ENCODE measurements at regions not wholly inside any gene's neighbourhood (a gene's known extent, or its start where the extent isn't known, plus 50 kb on each side); places are given as distances from the start of the nearest gene placed in this dataset.

GRCh38 chr15:35717721-35718120, 171.8 kb upstream of the DPH6 start:
- Histone ChIP-seq H3K36me3 (ENCODE audit: insufficient read depth) (no peaks in the 10 kb centered on the region), H3K79me2 (ENCODE audit: insufficient read depth, low read depth) (no peaks in the 10 kb centered on the region), H3K27me3 (ENCODE audit: insufficient read depth, low read depth) (no peaks in the 10 kb centered on the region), H4K20me1 (ENCODE audit: insufficient read depth) (no peaks in the 10 kb centered on the region), H3K4me1 (ENCODE audit: low read depth, poor library complexity, severe bottlenecking) (no peaks in the 10 kb centered on the region), H3K27ac (no peak overlapping the region), H3K4me3 (IDR thresholded peaks at IDR 0.05; ENCODE audit: insufficient read depth, low read depth, low read length) (no peak overlapping the region), H3K9ac (no peak overlapping the region), H3K4me2 (no peak overlapping the region), H2AFZ (ENCODE audit: low read depth) (no peak overlapping the region)
- no peak for TF ChIP-seq CTCF (conservative IDR thresholded peaks at IDR 0.05; ENCODE audit: low read depth, low read length)

GRCh38 chr15:35720019-35720418, 174.1 kb upstream of the DPH6 start:
- no peak for TF ChIP-seq CTCF (conservative IDR thresholded peaks at IDR 0.05; ENCODE audit: low read depth, low read length)
- Histone ChIP-seq H2AFZ (ENCODE audit: low read depth) (no peak overlapping the region), H3K9ac (no peak overlapping the region), H3K4me3 (IDR thresholded peaks at IDR 0.05; ENCODE audit: insufficient read depth, low read depth, low read length) (no peak overlapping the region), H3K4me2 (no peak overlapping the region), H3K4me1 (ENCODE audit: low read depth, poor library complexity, severe bottlenecking) (no peaks in the 10 kb centered on the region), H3K27me3 (ENCODE audit: insufficient read depth, low read depth) (no peaks in the 10 kb centered on the region), H3K79me2 (ENCODE audit: insufficient read depth, low read depth) (no peaks in the 10 kb centered on the region), H4K20me1 (ENCODE audit: insufficient read depth) (no peaks in the 10 kb centered on the region), H3K27ac (no peak overlapping the region), H3K36me3 (ENCODE audit: insufficient read depth) (no peaks in the 10 kb centered on the region)

- Histone ChIP-seq H4K20me1 (ENCODE audit: insufficient read depth) (no peaks in the 10 kb centered on the region), H2AFZ (ENCODE audit: low read depth) (no peak overlapping the region), H3K4me2 (no peak overlapping the region), H3K4me1 (ENCODE audit: low read depth, poor library complexity, severe bottlenecking) (no peaks in the 10 kb centered on the region), H3K27me3 (ENCODE audit: insufficient read depth, low read depth) (no peaks in the 10 kb centered on the region), H3K79me2 (ENCODE audit: insufficient read depth, low read depth) (no peaks in the 10 kb centered on the region), H3K36me3 (ENCODE audit: insufficient read depth) (no peaks in the 10 kb centered on the region), H3K27ac (no peak overlapping the region), H3K4me3 (IDR thresholded peaks at IDR 0.05; ENCODE audit: insufficient read depth, low read depth, low read length) (no peak overlapping the region), H3K9ac (no peak overlapping the region)
- no peak for TF ChIP-seq CTCF (conservative IDR thresholded peaks at IDR 0.05; ENCODE audit: low read depth, low read length)
These were observed 175.0 kb upstream of the DPH6 start for GRCh38 chr15:35720984-35721383.

GRCh38 chr15:35721751-35722150, 175.8 kb upstream of the DPH6 start:
- no peaks in the 10 kb centered on the region for H4K20me1 ChIP-seq (ENCODE audit: insufficient read depth)
- H3K4me1 ChIP-seq (ENCODE audit: low read depth, poor library complexity, severe bottlenecking): no peaks in the 10 kb centered on the region
- H3K36me3 ChIP-seq (ENCODE audit: insufficient read depth): no peaks in the 10 kb centered on the region
- no peak for TF ChIP-seq CTCF (conservative IDR thresholded peaks at IDR 0.05; ENCODE audit: low read depth, low read length)
- no peak overlapping the region for H3K4me2 ChIP-seq
- H3K79me2 ChIP-seq (ENCODE audit: insufficient read depth, low read depth): no peaks in the 10 kb centered on the region
- H2AFZ ChIP-seq (ENCODE audit: low read depth): no peak overlapping the region
- no peak overlapping the region for H3K27ac ChIP-seq
- H3K9ac ChIP-seq: no peak overlapping the region
- no peak overlapping the region for H3K4me3 ChIP-seq (IDR thresholded peaks at IDR 0.05; ENCODE audit: insufficient read depth, low read depth, low read length)
- no peaks in the 10 kb centered on the region for H3K27me3 ChIP-seq (ENCODE audit: insufficient read depth, low read depth)

- Histone ChIP-seq H3K27ac (no peak overlapping the region), H3K4me3 (IDR thresholded peaks at IDR 0.05; ENCODE audit: insufficient read depth, low read depth, low read length) (no peak overlapping the region), H4K20me1 (ENCODE audit: insufficient read depth) (no peaks in the 10 kb centered on the region), H3K79me2 (ENCODE audit: insufficient read depth, low read depth) (no peaks in the 10 kb centered on the region), H3K27me3 (ENCODE audit: insufficient read depth, low read depth) (no peaks in the 10 kb centered on the region), H3K4me1 (ENCODE audit: low read depth, poor library complexity, severe bottlenecking) (no peaks in the 10 kb centered on the region), H3K36me3 (ENCODE audit: insufficient read depth) (no peaks in the 10 kb centered on the region), H3K4me2 (no peak overlapping the region), H2AFZ (ENCODE audit: low read depth) (no peak overlapping the region), H3K9ac (no peak overlapping the region)
- no peak for TF ChIP-seq CTCF (conservative IDR thresholded peaks at IDR 0.05; ENCODE audit: low read depth, low read length)
These were observed 176.5 kb upstream of the DPH6 start for GRCh38 chr15:35722501-35722900.

Measured in KMS-11 (cell line).